Keratinocyte (primary cell): ENCODE measurements at regions not wholly inside any gene's neighbourhood (a gene's known extent, or its start where the extent isn't known, plus 50 kb on each side); places are given as distances from the start of the nearest gene placed in this dataset.

Source experiments
- DNase-seq: peaks from one replicate; pipeline ENCODE4 v3.0.0-alpha.2; 2011; ENCODE audit warnings: low read depth, missing footprints, low spot score
- FAIRE-seq: peaks from 2 replicates; lab custom pipeline; 2011; peaks lifted over from hg19 to GRCh38; lab: Jason Lieb, UNC
- H2AFZ ChIP-seq: 2 replicates; pipeline ENCODE4 v1.6.0; 2012; ENCODE audit warnings: low read length, control low read depth, inconsistent platforms; ENCODE audit not compliant: control insufficient read depth
- H3K27ac ChIP-seq: 2 replicates; pipeline ENCODE4 v1.5.1; 2011; ENCODE audit warnings: low read length; ENCODE audit not compliant: control insufficient read depth, insufficient read depth
- H3K27me3 ChIP-seq: 3 replicates; pipeline ENCODE4 v1.6.0; 2011; ENCODE audit warnings: low read length; ENCODE audit not compliant: control insufficient read depth, insufficient read depth; ENCODE audit errors: extremely low read depth
- H3K36me3 ChIP-seq, 2 experiments: 2 replicates in 1 of 2; 3 replicates in 1 of 2; pipeline ENCODE4 v1.5.1; 2011; ENCODE audit warnings: low read length in 2 of 2, mild to moderate bottlenecking in 1 of 2; ENCODE audit not compliant: control insufficient read depth in 2 of 2, insufficient read depth in 2 of 2; ENCODE audit errors: extremely low read depth in 1 of 2
- H3K4me1 ChIP-seq: 3 replicates; pipeline ENCODE4 v1.5.1; 2011; ENCODE audit warnings: low read length; ENCODE audit not compliant: control insufficient read depth, insufficient read depth; ENCODE audit errors: extremely low read depth
- H3K4me2 ChIP-seq: 3 replicates; pipeline ENCODE4 v1.6.0; 2011; ENCODE audit warnings: low read depth, low read length; ENCODE audit not compliant: control insufficient read depth, insufficient read depth; ENCODE audit errors: extremely low read depth
- H3K4me3 ChIP-seq, 3 experiments: fragments of 200-600 bp in 1 of 3; sonication (generic) in 1 of 3; 2 replicates in 2 of 3; 3 replicates in 1 of 3; pipeline ENCODE4 v1.5.1; 2011 to 2016; ENCODE audit warnings: low read length in 3 of 3, mild to moderate bottlenecking in 3 of 3, control low read depth in 2 of 3, inconsistent platforms in 1 of 3, low read depth in 1 of 3, mixed read lengths in 1 of 3, mixed run types in 1 of 3, moderate library complexity in 1 of 3; ENCODE audit not compliant: control insufficient read depth in 2 of 3, insufficient read depth in 2 of 3; ENCODE audit errors: extremely low read depth in 1 of 3
- H3K79me2 ChIP-seq: 2 replicates; pipeline ENCODE4 v1.6.0; 2012; ENCODE audit warnings: low read length; ENCODE audit not compliant: control insufficient read depth, insufficient read depth
- H3K9ac ChIP-seq: 3 replicates; pipeline ENCODE4 v1.6.0; 2011; ENCODE audit warnings: low read length; ENCODE audit not compliant: control insufficient read depth, insufficient read depth; ENCODE audit errors: extremely low read depth
- H3K9me1 ChIP-seq: 3 replicates; pipeline ENCODE4 v1.6.0; 2011; ENCODE audit warnings: low read length; ENCODE audit not compliant: control insufficient read depth, insufficient read depth; ENCODE audit errors: extremely low read depth
- H3K9me3 ChIP-seq: 2 replicates; pipeline ENCODE4 v1.5.1; 2012; ENCODE audit warnings: low read depth, low read length; ENCODE audit not compliant: control insufficient read depth
- H4K20me1 ChIP-seq: 3 replicates; pipeline ENCODE4 v1.6.0; 2011; ENCODE audit warnings: low read length; ENCODE audit not compliant: control insufficient read depth, insufficient read depth; ENCODE audit errors: extremely low read depth
- EZH2 ChIP-seq: IDR thresholded peaks from one replicate; pipeline ENCODE4 v1.6.1; 2012; ENCODE audit warnings: inconsistent platforms, mild to moderate bottlenecking, low read length, moderate library complexity
- dilution Hi-C: fragments of 300-500 bp; cut with MboI; formaldehyde crosslinking; loops from one replicate; pipeline ENCODE4 v1.7.0; 2020; ENCODE audit warnings: low sequenced_read_pairs; ENCODE audit not compliant: extremely low pct_ligation_motif_present
- TF ChIP-seq, protein P1 (sequence below), 3 experiments: IDR thresholded peaks in 1 of 3; conservative IDR thresholded peaks in 1 of 3; optimal IDR thresholded peaks in 1 of 3; 2 replicates in 2 of 3; 3 replicates in 1 of 3; pipeline versions ENCODE3 to v1.5.1; 2011; ENCODE audit warnings: low read length in 3 of 3, mild to moderate bottlenecking in 3 of 3, moderate library complexity in 2 of 3, control low read depth in 1 of 3, inconsistent platforms in 1 of 3; ENCODE audit not compliant: insufficient read depth in 2 of 3; ENCODE audit errors: extremely low read depth in 1 of 3

DNA sequence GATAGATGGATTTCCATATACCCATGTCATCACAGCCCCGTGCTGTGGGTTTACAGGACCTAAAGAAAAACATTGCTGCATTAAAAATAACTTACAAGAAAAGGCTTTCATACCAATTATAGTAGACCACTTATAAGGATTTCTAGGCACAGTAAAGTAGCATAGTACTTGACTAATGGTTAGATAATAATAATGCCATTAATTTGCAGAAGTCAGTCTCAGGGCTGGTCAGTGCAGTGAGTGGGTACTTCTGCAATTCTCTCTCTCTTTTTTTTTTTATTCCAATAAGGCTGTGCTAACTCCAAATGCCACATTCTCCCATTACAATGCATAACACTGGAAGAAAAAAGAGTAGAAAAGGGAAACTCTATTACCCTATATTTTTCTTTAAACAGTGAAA lies 73.1 kb upstream of the TMPRSS15 start:
- Histone ChIP-seq H3K36me3 (no peaks in the 10 kb centered on the region), H2AFZ (no peak overlapping the region), H3K4me2 (no peak overlapping the region), H3K27me3 (no peaks in the 10 kb centered on the region), H3K9ac (no peak overlapping the region), H3K27ac (no peak overlapping the region), H3K4me3 (no peak overlapping the region), H3K9me3 (no peaks in the 10 kb centered on the region), H3K4me1 (no peaks in the 10 kb centered on the region), H3K79me2 (no peaks in the 10 kb centered on the region), H4K20me1 (no peaks in the 10 kb centered on the region), H3K9me1 (no peaks in the 10 kb centered on the region)
- FAIRE-seq, result no peak
- dilution Hi-C loops, result no loop called here
- no peak for TF ChIP-seq EZH2
- TF ChIP-seq, protein P1, sequence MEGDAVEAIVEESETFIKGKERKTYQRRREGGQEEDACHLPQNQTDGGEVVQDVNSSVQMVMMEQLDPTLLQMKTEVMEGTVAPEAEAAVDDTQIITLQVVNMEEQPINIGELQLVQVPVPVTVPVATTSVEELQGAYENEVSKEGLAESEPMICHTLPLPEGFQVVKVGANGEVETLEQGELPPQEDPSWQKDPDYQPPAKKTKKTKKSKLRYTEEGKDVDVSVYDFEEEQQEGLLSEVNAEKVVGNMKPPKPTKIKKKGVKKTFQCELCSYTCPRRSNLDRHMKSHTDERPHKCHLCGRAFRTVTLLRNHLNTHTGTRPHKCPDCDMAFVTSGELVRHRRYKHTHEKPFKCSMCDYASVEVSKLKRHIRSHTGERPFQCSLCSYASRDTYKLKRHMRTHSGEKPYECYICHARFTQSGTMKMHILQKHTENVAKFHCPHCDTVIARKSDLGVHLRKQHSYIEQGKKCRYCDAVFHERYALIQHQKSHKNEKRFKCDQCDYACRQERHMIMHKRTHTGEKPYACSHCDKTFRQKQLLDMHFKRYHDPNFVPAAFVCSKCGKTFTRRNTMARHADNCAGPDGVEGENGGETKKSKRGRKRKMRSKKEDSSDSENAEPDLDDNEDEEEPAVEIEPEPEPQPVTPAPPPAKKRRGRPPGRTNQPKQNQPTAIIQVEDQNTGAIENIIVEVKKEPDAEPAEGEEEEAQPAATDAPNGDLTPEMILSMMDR (optimal IDR thresholded peaks at IDR 0.05 in 1 of 3, IDR thresholded peaks at IDR 0.05 in 1 of 3, conservative IDR thresholded peaks at IDR 0.05 in 1 of 3; ENCODE audit: extremely low read depth in 1 of 3, insufficient read depth in 2 of 3, low read length in 3 of 3), result no peak
- DNase-seq, result no peak

DNA sequence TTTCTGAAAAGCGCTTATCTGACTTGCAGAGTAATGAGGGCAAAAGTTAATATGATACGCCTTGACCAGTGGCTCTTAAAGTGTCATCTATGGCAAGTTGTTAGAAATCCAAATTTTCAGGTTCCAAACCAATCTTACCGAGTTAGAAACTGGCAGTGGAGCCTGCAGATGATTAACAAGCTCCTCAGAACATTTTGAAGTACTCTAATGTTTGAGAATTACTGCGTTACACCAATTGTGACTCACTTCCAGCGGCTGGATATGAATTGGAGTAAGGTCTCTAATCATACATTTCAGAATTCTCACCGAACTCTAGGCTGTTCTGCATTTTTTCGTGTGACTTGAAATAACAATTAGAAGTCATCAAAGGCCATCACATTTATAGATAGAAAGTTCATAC lies 73.5 kb upstream of the TMPRSS15 start:
- no peaks in the 10 kb centered on the region for H3K27me3 ChIP-seq
- H3K79me2 ChIP-seq, result no peaks in the 10 kb centered on the region
- H3K4me3 ChIP-seq, result no peak overlapping the region
- H3K4me2 ChIP-seq, result no peak overlapping the region
- no peaks in the 10 kb centered on the region for H3K9me3 ChIP-seq
- H3K9ac ChIP-seq, result no peak overlapping the region
- H4K20me1 ChIP-seq, result no peaks in the 10 kb centered on the region
- FAIRE-seq, result no peak
- no peak for TF ChIP-seq EZH2
- TF ChIP-seq, protein P1 (optimal IDR thresholded peaks at IDR 0.05 in 1 of 3, IDR thresholded peaks at IDR 0.05 in 1 of 3, conservative IDR thresholded peaks at IDR 0.05 in 1 of 3; ENCODE audit: extremely low read depth in 1 of 3, insufficient read depth in 2 of 3, low read length in 3 of 3), result no peak
- no peaks in the 10 kb centered on the region for H3K36me3 ChIP-seq
- dilution Hi-C loops, result no loop called here
- no peaks in the 10 kb centered on the region for H3K9me1 ChIP-seq
- H3K27ac ChIP-seq, result no peak overlapping the region
- no peaks in the 10 kb centered on the region for H3K4me1 ChIP-seq
- DNase-seq, result no peak
- no peak overlapping the region for H2AFZ ChIP-seq
